ENCODE measurements at regions not wholly inside any gene's neighbourhood (a gene's known extent, or its start where the extent isn't known, plus 50 kb on each side); places are given as distances from the start of the nearest gene placed in this dataset.

DNA sequence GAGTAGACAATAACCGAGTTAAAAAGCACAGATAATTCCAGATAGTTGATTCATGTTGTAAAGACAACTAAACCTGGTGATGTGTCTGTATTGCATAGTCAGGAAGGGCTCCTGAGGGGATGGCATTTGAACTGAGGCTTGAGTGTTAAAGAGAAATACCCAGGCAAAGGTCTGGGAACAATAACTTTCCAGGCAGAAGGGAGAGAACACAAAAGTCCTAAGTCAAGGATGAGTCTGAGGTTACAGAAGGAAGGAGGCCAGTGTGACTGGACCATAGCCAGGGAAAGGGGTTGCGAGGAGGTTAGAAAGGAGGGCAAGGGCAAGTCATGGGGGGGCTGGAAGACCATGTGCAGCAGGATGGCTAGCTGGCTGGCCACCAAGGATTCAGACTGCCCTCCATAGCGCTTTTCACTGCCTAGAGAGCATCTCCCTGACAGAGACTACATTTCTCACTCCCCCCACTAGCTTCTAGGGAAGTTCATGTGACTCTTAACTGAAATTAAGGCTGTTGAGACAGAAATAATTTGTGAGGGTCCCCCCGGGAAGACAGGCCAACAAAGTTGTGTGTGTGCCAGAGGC lies 135.5 kb upstream of the CREB1 start:
- Mint-ChIP-seq H3K27me3 (peaks cover 4% of the 10 kb centered on the region), H3K27ac (peak overlapping the region; percentile 74), H3K4me3 (peak overlapping the region; percentile 65), H3K36me3 (ENCODE audit: low read depth) (no peaks in the 10 kb centered on the region), H3K9me3 (peaks cover 9% of the 10 kb centered on the region), H3K4me1 (peaks cover 19% of the 10 kb centered on the region)
- peak; percentile 6 for ATAC-seq (replicated peaks)

DNA sequence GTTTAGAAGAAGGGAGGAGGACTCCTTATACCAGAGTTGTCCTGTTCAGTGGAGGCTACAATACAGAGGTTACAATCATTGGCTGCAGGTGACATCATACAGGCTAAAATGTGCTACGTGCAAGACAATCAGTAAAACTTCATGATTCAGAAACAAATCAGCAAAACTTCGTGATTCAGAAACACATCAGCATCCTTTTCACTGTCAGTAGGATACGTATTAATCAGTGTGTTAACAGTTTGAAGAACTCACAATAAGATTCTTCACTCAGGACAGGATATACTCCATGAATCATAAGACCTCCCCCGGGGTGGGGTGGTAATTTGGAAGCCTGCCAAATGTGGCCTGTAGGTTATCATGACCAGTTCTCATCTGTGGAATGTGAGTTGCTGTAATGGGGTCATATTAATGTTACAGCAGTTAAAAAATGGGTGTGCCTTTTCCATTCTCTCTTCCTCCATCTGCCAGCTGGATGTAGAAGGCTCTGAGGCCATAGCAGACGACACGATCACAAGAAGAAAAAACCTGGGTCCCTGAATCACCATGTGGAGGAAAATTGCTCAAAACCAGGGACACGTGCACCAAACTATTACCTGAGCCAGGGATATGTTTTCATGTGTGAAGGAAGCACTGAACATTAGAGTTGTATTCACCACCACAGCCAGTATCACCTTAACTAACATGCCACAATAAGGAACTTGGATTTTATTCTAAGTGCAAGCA lies 134.8 kb upstream of the CREB1 start:
- peaks cover 9% of the 10 kb centered on the region for H3K9me3 Mint-ChIP-seq
- no peaks in the 10 kb centered on the region for H3K36me3 Mint-ChIP-seq (ENCODE audit: low read depth)
- peaks cover 4% of the 10 kb centered on the region for H3K27me3 Mint-ChIP-seq
- peak; percentile 97 for ATAC-seq (replicated peaks)
- H3K4me1 Mint-ChIP-seq = peaks cover 19% of the 10 kb centered on the region
- peak overlapping the region; percentile 74 for H3K27ac Mint-ChIP-seq
- H3K4me3 Mint-ChIP-seq = peak overlapping the region; percentile 65

DNA sequence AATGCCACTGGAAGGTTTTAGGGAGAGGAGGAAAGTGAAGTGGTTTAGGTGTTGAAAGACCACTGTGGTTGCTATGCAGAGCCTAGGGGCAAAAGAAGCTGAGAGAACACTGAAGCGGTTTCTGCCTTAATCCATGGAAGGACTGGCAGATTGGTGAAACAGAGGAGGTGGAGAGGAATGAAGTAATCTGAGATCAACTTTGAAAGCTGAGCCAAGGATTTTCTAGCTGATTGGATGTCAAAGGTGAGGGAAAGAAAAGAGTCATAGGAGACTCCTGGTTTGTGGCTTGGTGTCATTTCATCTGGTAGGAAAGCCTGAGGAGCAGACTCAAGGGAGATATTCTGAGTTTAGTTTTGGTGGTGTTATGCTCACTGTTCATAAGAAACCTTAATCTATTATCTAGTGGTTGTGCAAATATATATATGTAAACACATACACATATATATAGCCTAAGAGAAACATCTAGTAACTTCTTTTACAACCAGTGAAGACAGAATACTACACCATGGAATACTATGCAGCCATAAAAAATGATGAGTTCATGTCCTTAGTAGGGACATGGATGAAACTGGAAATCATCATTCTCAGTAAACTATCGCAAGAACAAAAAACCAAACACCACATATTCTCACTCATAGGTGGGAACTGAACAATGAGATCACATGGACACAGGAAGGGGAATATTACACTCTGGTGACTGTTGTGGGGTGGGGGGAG lies 134.1 kb upstream of the CREB1 start:
- Mint-ChIP-seq H3K4me3 (peak overlapping the region; percentile 65), H3K4me1 (peaks cover 19% of the 10 kb centered on the region), H3K36me3 (ENCODE audit: low read depth) (no peaks in the 10 kb centered on the region), H3K27me3 (peaks cover 4% of the 10 kb centered on the region), H3K27ac (peak overlapping the region; percentile 74), H3K9me3 (peaks cover 9% of the 10 kb centered on the region)
- ATAC-seq (replicated peaks) = no peak

DNA sequence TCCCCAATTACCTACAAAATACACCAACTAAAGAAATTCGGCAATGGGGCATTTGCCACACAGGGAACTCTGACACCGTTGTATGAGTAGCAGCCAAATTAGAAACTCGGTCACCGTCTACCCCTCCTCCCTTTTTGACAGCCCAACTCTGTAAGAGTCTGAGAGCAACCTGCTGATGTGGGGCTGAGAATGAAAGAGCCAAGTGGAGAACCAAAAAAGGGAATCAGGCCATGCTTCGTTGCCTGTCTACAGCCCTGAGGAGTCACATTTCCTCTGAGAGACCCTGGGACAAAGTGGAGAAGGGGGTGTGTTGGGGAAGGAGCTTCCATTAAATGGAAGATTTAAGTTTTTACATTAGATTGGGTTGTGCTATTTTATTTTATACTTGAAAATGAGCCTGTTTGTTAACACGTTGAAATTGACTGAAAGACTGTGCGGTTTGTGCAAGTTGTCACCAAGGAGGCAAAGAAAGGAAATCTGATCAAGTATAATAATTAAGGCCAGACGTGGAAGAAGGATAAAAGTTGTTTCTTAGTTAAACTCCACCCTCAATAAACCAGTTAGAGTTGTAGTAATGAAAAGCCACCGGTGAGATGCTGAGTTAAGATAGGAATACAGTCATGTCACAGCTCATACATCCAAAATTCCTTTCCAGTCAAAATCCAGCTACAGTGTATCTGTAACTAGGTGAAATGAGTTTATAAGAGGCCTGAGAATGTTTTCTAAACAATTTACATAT lies 131.7 kb upstream of the CREB1 start:
- no peaks in the 10 kb centered on the region for H3K36me3 Mint-ChIP-seq (ENCODE audit: low read depth)
- no peaks in the 10 kb centered on the region for H3K27me3 Mint-ChIP-seq
- peaks cover 13% of the 10 kb centered on the region for H3K4me1 Mint-ChIP-seq
- no peak overlapping the region for H3K4me3 Mint-ChIP-seq
- H3K27ac Mint-ChIP-seq = no peak overlapping the region
- peaks cover 6% of the 10 kb centered on the region for H3K9me3 Mint-ChIP-seq
- no peak for ATAC-seq (replicated peaks)

DNA sequence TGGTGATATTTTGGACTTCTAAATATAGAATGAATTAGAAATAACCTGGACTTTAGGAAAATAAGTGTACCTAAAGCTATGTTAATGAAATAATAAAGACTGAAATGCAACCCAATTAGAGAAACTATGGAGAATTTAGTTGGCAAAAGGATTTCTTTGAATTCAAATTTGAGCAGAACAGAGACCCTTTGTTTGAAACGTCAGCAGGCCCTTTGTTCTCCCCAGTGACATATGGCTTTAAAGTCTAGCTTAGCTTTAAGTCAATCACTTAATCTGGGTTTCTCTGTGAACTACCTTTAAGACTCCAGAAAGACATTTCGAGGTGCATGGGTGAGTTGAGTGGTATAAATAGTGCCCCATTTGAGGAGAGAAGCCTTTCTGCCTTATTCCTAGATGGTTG lies 130.5 kb upstream of the CREB1 start:
- H3K4me3 Mint-ChIP-seq = no peak overlapping the region
- no peaks in the 10 kb centered on the region for H3K27me3 Mint-ChIP-seq
- peaks cover 6% of the 10 kb centered on the region for H3K9me3 Mint-ChIP-seq
- H3K27ac Mint-ChIP-seq = no peak overlapping the region
- ATAC-seq (replicated peaks) = no peak
- H3K36me3 Mint-ChIP-seq (ENCODE audit: low read depth) = no peaks in the 10 kb centered on the region
- H3K4me1 Mint-ChIP-seq = peaks cover 9% of the 10 kb centered on the region

DNA sequence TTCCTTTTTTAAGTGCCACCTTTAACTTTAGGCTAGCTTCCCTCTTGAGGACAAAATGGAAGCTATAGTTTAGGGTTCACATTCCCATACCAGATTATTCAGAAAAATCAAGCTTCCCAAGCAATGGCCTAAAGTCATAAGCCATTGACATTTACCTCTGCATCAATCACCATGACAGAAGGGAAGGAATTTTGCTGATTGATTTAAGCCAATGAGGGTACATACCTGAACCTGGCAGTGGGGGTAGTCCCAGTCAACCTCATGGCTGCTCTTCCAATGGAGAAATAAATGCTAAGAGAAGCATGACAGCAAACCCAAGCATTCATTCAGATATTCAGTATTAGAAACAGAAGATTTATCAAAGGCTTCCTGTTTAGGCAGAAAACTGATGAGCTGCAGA lies 128.4 kb upstream of the CREB1 start:
- H3K27ac Mint-ChIP-seq = no peak overlapping the region
- H3K4me1 Mint-ChIP-seq = no peaks in the 10 kb centered on the region
- no peak for ATAC-seq (replicated peaks)
- H3K36me3 Mint-ChIP-seq (ENCODE audit: low read depth) = no peaks in the 10 kb centered on the region
- H3K27me3 Mint-ChIP-seq = no peaks in the 10 kb centered on the region
- no peaks in the 10 kb centered on the region for H3K9me3 Mint-ChIP-seq
- H3K4me3 Mint-ChIP-seq = no peak overlapping the region

DNA sequence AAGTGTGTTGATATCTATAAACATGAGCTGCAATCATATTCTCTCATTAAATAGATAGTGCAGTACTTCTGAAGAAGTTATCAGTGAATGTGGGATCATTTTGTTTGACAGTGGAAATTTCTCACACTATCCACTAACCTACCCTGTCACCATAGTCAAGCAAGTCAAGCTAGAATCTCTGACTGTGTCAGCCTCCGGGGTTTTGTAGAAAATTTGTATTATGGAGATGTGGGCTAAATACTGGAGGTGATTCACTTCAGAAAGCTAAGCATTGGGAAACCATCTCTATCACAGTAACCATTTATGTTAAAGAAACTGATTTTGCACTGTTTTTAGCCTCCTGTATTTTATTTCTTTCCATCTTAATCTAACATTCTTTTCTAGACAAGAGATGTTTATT lies 126.6 kb upstream of the CREB1 start:
- Mint-ChIP-seq H3K9me3 (no peaks in the 10 kb centered on the region), H3K4me3 (no peak overlapping the region), H3K4me1 (no peaks in the 10 kb centered on the region), H3K36me3 (ENCODE audit: low read depth) (no peaks in the 10 kb centered on the region), H3K27ac (no peak overlapping the region), H3K27me3 (no peaks in the 10 kb centered on the region)
- peak; percentile 54 for ATAC-seq (replicated peaks)

DNA sequence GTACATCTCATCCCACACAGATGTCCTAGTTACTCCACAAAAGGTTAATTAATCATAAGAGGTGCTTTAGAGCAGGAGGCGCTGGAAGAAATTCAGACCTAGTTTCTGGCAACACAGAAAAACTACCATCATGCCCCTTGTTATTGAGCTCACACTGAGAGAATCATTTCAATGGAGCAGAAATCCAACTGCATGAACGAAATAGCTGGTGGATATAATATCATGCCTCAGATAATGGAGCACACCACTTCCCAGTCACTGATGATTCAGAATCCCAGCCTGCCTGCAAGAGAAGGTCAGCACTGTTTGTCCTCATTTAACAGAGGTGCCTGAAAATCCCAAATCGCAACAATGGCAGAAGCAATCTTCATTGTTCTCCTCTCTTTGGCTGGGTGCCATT lies 125.8 kb upstream of the CREB1 start:
- ATAC-seq (replicated peaks) = no peak
- Mint-ChIP-seq H3K4me3 (no peak overlapping the region), H3K27ac (no peak overlapping the region), H3K4me1 (no peaks in the 10 kb centered on the region), H3K9me3 (no peaks in the 10 kb centered on the region), H3K27me3 (no peaks in the 10 kb centered on the region), H3K36me3 (ENCODE audit: low read depth) (no peaks in the 10 kb centered on the region)

DNA sequence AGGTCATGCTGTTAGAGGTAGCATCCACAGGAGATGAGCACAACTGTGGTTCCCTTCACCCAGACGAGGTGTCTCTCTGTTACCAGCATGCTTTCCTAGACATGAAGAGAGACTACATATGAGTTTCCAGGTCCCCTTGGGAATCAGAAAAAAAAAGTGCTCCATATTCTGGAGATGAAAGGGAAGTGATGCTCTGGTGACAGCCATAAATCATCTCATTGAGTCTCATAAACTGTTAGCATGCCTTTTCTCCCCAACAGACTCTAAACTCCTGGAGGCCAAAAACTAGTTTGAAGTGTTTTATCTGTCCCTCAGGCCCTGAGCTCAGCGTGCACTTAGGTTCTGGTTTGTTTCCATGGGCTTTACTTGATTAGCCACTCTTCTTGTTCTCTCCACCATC lies 124.6 kb upstream of the CREB1 start:
- no peaks in the 10 kb centered on the region for H3K36me3 Mint-ChIP-seq (ENCODE audit: low read depth)
- no peaks in the 10 kb centered on the region for H3K27me3 Mint-ChIP-seq
- no peak overlapping the region for H3K4me3 Mint-ChIP-seq
- no peaks in the 10 kb centered on the region for H3K4me1 Mint-ChIP-seq
- H3K9me3 Mint-ChIP-seq = no peaks in the 10 kb centered on the region
- no peak overlapping the region for H3K27ac Mint-ChIP-seq
- no peak for ATAC-seq (replicated peaks)

DNA sequence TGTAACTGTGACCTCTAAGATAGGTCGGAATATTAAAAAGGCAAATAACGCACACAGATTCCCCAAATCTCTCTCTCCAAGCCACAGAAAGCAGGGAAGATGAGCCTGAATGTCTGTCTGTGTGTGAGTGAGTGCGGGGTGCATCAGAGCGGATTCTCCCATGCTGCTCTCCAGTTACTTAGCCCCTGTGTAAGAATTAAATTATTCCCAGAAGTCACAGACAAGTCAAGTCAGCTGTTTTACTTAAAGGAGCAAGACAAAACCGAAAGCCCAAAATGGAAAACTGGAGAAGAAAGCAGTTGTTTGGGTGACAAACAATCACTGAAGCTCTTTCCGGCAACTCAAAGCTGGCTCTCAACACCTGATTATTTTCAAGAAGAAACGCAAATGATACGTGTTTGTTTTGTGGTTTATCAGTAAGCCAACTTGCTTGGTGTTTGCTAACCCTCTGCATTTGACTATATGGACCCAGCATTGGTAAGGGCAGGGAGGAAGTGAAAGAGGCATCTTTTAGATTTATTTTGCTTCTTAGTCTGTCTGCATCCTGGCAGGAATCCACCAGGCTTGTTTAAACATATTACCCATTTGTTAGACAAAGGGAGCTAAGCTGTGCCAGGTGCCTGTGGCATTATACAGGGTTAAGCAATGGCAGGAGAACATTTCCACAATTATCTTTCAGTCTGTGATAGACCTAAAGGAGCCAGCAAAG lies 121.5 kb upstream of the CREB1 start:
- Mint-ChIP-seq H3K4me1 (no peaks in the 10 kb centered on the region), H3K36me3 (ENCODE audit: low read depth) (no peaks in the 10 kb centered on the region), H3K9me3 (no peaks in the 10 kb centered on the region)

DNA sequence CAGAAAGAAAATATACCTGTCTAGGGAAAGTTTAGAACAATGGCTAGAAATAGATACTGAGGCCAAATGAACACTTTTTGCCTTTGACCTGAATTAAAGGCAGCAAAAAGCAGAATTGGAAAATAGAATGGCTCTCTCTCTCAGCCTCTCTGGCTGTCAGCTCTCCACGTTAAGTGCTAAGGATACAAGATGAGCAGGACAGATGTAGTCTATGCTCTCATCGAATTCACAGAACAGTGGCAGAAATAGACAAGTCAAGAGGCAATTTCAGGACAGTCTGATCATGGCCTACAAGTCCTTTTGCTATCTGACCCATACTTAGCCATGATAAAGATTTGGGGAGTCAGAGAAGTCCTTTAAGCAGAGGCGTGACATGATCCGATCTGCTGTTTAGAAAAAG lies 120.2 kb upstream of the CREB1 start:
- Mint-ChIP-seq H3K4me1 (no peaks in the 10 kb centered on the region), H3K9me3 (no peaks in the 10 kb centered on the region), H3K27ac (peak overlapping the region; percentile 58), H3K4me3 (no peak overlapping the region), H3K36me3 (ENCODE audit: low read depth) (no peaks in the 10 kb centered on the region), H3K27me3 (no peaks in the 10 kb centered on the region)
- no peak for ATAC-seq (replicated peaks)

More for the DNA sequence above, 121.5 kb upstream of the CREB1 start:
- Mint-ChIP-seq H3K27ac (no peak overlapping the region), H3K27me3 (no peaks in the 10 kb centered on the region), H3K4me3 (no peak overlapping the region)
- no peak for ATAC-seq (replicated peaks)

DNA sequence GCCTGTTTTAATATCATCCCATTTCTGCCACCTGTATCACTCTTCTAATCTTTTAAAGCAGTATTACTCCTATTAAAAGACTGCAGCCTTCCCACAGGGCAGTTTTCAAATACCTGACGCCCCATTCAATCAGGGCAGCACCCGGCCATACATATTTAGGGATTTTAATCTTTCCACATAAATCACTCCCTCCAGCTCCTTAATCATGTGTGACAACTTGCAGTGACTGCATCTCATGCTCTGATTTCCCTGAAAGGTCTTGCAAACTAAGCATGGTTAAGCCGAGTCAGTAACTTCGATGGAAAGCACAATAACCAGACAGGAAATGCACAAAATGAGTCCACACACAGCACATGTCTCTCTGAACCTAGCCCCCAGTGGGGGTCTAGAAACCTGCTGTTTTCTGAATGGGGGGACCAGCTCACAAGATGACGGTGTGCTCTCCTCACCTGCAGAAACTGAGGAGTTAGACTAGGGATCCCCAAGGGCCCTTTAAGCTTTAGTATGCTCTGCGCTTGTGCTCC lies 116.9 kb upstream of the CREB1 start:
- H3K27me3 Mint-ChIP-seq = no peaks in the 10 kb centered on the region
- no peaks in the 10 kb centered on the region for H3K36me3 Mint-ChIP-seq (ENCODE audit: low read depth)
- no peak overlapping the region for H3K4me3 Mint-ChIP-seq
- no peaks in the 10 kb centered on the region for H3K4me1 Mint-ChIP-seq
- ATAC-seq (replicated peaks) = no peak
- no peaks in the 10 kb centered on the region for H3K9me3 Mint-ChIP-seq
- H3K27ac Mint-ChIP-seq = no peak overlapping the region

DNA sequence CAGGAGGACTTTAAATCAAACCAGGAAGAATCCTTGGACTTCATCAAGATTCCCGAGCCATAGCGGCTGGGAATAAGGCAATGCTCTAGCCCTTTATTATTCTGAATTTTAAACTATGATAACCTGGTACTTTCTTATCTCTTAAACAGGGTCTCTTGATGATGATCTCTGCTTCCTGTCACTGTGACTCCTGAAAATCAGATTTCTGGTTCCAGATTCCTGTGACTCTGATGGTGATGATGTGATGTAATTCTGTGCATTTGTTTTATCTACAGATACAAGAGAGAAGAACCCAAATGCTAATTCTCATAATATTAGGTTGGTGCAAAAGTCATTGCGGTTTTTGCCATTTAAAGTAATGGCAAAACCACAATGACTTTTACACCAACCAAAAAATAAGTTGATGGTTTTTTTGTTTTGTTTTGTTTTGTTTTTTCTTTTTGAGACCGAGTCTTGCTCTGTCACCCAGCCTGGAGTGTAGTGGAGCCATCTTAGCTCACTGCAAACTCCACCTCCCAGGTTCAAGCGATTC lies 116.3 kb upstream of the CREB1 start:
- Mint-ChIP-seq H3K27ac (no peak overlapping the region), H3K36me3 (ENCODE audit: low read depth) (no peaks in the 10 kb centered on the region), H3K9me3 (no peaks in the 10 kb centered on the region), H3K4me1 (no peaks in the 10 kb centered on the region), H3K4me3 (no peak overlapping the region), H3K27me3 (no peaks in the 10 kb centered on the region)
- no peak for ATAC-seq (replicated peaks)

DNA sequence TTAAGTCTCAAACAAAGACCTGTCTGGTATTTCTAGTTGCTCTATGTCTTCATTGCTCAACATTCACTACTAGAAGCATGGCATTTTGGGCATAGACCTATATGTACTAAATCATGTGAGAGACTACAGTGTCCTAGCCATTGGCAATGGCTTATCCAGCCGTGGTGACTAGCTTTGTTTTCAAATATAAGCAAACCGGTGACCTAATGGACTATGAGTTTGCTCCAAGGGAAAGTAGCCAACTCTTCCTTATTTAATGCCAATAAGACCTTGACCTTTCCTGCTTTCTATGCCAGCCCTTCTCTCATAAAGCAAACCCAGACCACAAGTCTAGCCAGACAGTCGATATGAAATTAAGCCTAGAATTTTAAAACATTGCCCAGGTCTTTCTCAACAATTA lies 113.7 kb upstream of the CREB1 start:
- Mint-ChIP-seq H3K4me3 (no peak overlapping the region), H3K27ac (no peak overlapping the region), H3K4me1 (no peaks in the 10 kb centered on the region), H3K27me3 (peaks cover 3% of the 10 kb centered on the region), H3K9me3 (no peaks in the 10 kb centered on the region), H3K36me3 (ENCODE audit: low read depth) (no peaks in the 10 kb centered on the region)
- no peak for ATAC-seq (replicated peaks)

Measured in activated T-helper 17 cell treated with anti-CD3 and anti-CD28 coated beads, Interleukin-2, amount 50 U/mL, for 72 hours (primary cell).